Right lobe of liver (tissue), 4 donors: ENCODE measurements at regions not wholly inside any gene's neighbourhood (a gene's known extent, or its start where the extent isn't known, plus 50 kb on each side); places are given as distances from the start of the nearest gene placed in this dataset.

ENCODE experiments used
- CTCF ChIP-seq, 4 donors: fragments of 200-600 bp in 3 of 4; fragments of 450-650 bp in 1 of 4; IDR thresholded peaks; one replicate each; pipeline versions ENCODE4 v1.5.1 to v1.8.0; 2016 to 2022; ENCODE audit warnings: antibody characterized with exemption in 4 of 4, mild to moderate bottlenecking in 2 of 4
- POLR2A ChIP-seq: fragments of 450-650 bp; IDR thresholded peaks from one replicate; pipeline ENCODE4 v1.6.1; 2017; ENCODE audit warnings: antibody characterized with exemption, mild to moderate bottlenecking
- donor health status: DM: no; HTN: no; CAD: no.
- donor health status: DM: no; HTN: no; CAD: no.
- donor health status: DM: no; HTN: yes; CAD: no.

GRCh38 chr17:63295839-63296590 lies 150.1 kb downstream of the CYB561 start:
- TF ChIP-seq CTCF (IDR thresholded peaks at IDR 0.05) (no peak), POLR2A (no peak)
